HepG2 (cell line): ENCODE measurements at regions not wholly inside any gene's neighbourhood (a gene's known extent, or its start where the extent isn't known, plus 50 kb on each side); places are given as distances from the start of the nearest gene placed in this dataset.

ENCODE experiments used
- BHLHE40 ChIP-seq: IDR thresholded peaks from 2 replicates; pipeline ENCODE4 v1.6.1; 2011; ENCODE audit warnings: low read length, improper control_type of control experiment
- CTCF ChIP-seq: sonication (generic); formaldehyde crosslinking; IDR thresholded peaks from 2 replicates; pipeline ENCODE4 v1.5.0; 2020; ENCODE audit warnings: mild to moderate bottlenecking, missing genetic modification reagents, moderate library complexity
- EP300 ChIP-seq, 3 experiments: sonication (generic) in 1 of 3; formaldehyde crosslinking in 1 of 3; IDR thresholded peaks; 2 replicates each; pipeline versions ENCODE4 v1.5.1 to v1.6.1; 2011 to 2020; ENCODE audit warnings: low read depth in 2 of 3, low read length in 2 of 3, borderline replicate concordance in 1 of 3, improper control_type of control experiment in 1 of 3, mild to moderate bottlenecking in 1 of 3, missing genetic modification reagents in 1 of 3, moderate library complexity in 1 of 3
- SIN3A ChIP-seq: IDR thresholded peaks from 2 replicates; pipeline ENCODE4 v1.6.1; 2011; ENCODE audit warnings: low read depth, mild to moderate bottlenecking, control low read depth, low read length, borderline replicate concordance
- TAF15 ChIP-seq: fragments of 200-400 bp; formaldehyde crosslinking; IDR thresholded peaks from one replicate; pipeline ENCODE4 v1.6.1; 2018; ENCODE audit warnings: mild to moderate bottlenecking, low read depth, low read length; ENCODE audit not compliant: poor library complexity, severe bottlenecking
- TBP ChIP-seq: sonication (generic); formaldehyde crosslinking; IDR thresholded peaks from 2 replicates; pipeline ENCODE4 v1.5.0; 2020; ENCODE audit warnings: missing genetic modification reagents
- TFE3 ChIP-seq: IDR thresholded peaks from 2 replicates; pipeline ENCODE4 v1.6.1; 2016
- ZNF256 ChIP-seq: sonication (generic); formaldehyde crosslinking; conservative IDR thresholded peaks from 2 replicates; pipeline ENCODE4 v1.4.0; 2020; ENCODE audit warnings: missing genetic modification reagents
- ZNF414 ChIP-seq: sonication (generic); formaldehyde crosslinking; IDR thresholded peaks from 2 replicates; pipeline ENCODE4 v1.5.0; 2020; ENCODE audit warnings: missing genetic modification reagents

- TF ChIP-seq TAF15, result no peak
- TF ChIP-seq TBP, result no peak
- no peak for TF ChIP-seq SIN3A
- no peak for TF ChIP-seq ZNF256 (CRISPR knock-in tag)
- TF ChIP-seq TFE3 (CRISPR knock-in tag), result no peak
- TF ChIP-seq BHLHE40, result no peak
- no peak for TF ChIP-seq ZNF414 (CRISPR knock-in tag)
- no peak for TF ChIP-seq EP300 (IDR thresholded peaks at IDR 0.05; ENCODE audit: low read depth in 2 of 2, low read length in 2 of 2)
- no peak for TF ChIP-seq EP300 (CRISPR knock-in tag; IDR thresholded peaks at IDR 0.05; ENCODE audit: borderline replicate concordance)
- no peak for TF ChIP-seq CTCF
These were observed 1458.0 kb downstream of the NCAM2 start for GRCh38 chr21:22456241-22456640.
